ENCODE measurements at regions not wholly inside any gene's neighbourhood (a gene's known extent, or its start where the extent isn't known, plus 50 kb on each side); places are given as distances from the start of the nearest gene placed in this dataset.

DNA sequence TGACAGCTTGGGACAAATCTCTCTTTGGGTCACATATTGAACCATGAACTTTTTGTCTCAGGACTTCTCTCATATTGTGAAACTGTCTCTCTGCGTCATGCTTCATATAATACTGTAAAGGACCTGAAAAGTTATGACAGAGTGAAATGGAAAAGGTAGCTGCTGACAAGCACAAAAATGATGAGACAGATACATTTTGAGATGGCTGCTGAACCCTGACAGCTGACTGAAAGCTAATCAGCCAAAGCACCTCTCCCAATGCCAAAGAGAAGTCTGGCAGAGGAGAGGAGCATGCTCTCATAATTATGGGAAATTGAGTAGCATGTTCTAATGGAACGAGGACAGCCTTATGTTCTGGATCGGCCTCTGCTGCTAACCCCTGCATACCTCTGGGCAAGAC is 873.4 kb upstream of the ADGRL3 start:
- no peak for TF ChIP-seq CTCF (IDR thresholded peaks at IDR 0.05; ENCODE audit: borderline replicate concordance)
- H3K4me3 ChIP-seq = no peak overlapping the region
- no peak overlapping the region for H3K27ac ChIP-seq (replicated peaks)
- H3K36me3 ChIP-seq = no peaks in the 10 kb centered on the region
- no peaks in the 10 kb centered on the region for H3K4me1 ChIP-seq
- H3K9me3 ChIP-seq (replicated peaks) = peaks cover 1% of the 10 kb centered on the region
- H3K27me3 ChIP-seq (ENCODE audit: low read depth) = no peaks in the 10 kb centered on the region
- intact Hi-C loops (cut with micrococcal nuclease) = no loop called here
- DNase-seq = no peak

GRCh38 chr4:60327651-60328050 is 872.5 kb upstream of the ADGRL3 start:
- no peak overlapping the region for H3K27ac ChIP-seq (replicated peaks)
- no peaks in the 10 kb centered on the region for H3K4me1 ChIP-seq
- H3K9me3 ChIP-seq (replicated peaks) = no peaks in the 10 kb centered on the region
- no peak overlapping the region for H3K4me3 ChIP-seq
- no peaks in the 10 kb centered on the region for H3K27me3 ChIP-seq (ENCODE audit: low read depth)
- no peak for TF ChIP-seq CTCF (IDR thresholded peaks at IDR 0.05; ENCODE audit: borderline replicate concordance)
- intact Hi-C loops (cut with micrococcal nuclease) = no loop called here
- no peaks in the 10 kb centered on the region for H3K36me3 ChIP-seq
- DNase-seq = no peak

DNA sequence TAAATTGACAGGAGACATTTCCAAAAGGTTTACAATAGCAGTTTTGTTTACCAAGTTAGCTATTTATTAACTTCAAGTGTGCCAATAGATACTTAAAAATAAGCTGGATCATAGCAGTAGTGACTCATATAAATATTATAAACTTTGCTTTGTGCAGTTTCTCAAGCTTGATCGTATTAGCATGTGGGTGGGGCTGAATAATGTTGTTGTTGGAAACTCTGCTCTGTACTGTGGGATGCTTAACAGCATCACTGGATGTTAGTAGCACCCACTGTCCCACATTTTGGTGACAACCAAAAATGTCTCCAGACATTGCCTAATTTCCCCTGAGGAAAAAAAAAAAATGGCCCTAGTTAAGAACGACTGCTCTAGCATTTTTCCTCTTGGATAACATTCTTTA is 855.2 kb upstream of the ADGRL3 start:
- Histone ChIP-seq H3K27me3 (ENCODE audit: low read depth) (no peaks in the 10 kb centered on the region), H3K27ac (replicated peaks) (no peak overlapping the region), H3K4me3 (no peak overlapping the region), H3K36me3 (no peaks in the 10 kb centered on the region), H3K9me3 (replicated peaks) (no peaks in the 10 kb centered on the region), H3K4me1 (no peaks in the 10 kb centered on the region)
- intact Hi-C loops (cut with micrococcal nuclease) = no loop called here
- DNase-seq = no peak
- no peak for TF ChIP-seq CTCF (IDR thresholded peaks at IDR 0.05; ENCODE audit: borderline replicate concordance)

DNA sequence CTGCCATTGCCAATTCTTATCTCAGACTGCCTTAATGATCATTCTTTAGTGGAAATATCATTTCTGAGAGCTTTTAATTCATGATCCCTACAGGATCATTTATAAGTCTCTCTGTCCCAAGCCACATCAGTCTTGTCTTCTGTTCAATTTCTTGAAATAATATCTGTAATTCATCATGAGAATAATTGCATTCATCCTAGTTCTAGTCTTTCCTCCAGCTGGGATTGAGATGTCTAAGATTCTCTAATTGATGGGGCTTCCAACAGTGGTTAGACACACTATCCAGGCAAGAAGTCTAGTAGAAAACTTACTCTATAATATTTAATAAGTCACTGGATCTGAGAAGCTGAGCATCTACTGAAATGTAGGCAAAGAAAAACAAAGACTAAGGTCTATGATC is 854.7 kb upstream of the ADGRL3 start:
- Histone ChIP-seq H3K27me3 (ENCODE audit: low read depth) (no peaks in the 10 kb centered on the region), H3K36me3 (no peaks in the 10 kb centered on the region), H3K4me3 (no peak overlapping the region), H3K9me3 (replicated peaks) (no peaks in the 10 kb centered on the region), H3K27ac (replicated peaks) (no peak overlapping the region), H3K4me1 (no peaks in the 10 kb centered on the region)
- intact Hi-C loops (cut with micrococcal nuclease) = no loop called here
- TF ChIP-seq CTCF (IDR thresholded peaks at IDR 0.05; ENCODE audit: borderline replicate concordance) = no peak
- no peak for DNase-seq

DNA sequence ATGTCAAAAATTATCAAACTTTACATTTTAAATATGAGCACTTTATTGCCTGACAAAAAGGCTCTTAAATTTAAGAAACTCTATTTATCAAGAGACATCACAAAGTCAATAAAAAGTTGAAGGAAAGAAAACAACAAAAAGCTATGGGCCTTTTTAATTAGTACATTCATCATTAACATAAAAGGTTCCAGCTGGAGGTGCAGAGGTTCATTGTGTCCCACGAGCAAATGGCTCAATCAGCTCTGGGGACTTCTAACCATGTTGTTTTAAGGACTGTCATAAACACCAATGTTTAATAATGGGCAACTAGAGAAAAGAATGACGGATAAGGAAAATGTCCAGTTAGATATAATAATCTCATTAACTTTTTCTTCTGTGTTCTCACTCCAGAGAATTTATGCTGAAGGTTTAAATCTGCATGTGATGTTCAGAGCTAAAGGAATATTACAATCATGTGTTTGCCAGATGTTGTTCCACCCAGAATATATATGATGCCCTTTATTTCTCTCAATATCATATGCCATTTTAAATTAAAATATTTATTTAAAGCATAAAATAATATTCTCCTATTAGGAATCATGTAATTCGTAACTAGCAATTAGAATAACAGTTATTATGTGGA is 840.3 kb upstream of the ADGRL3 start:
- H3K9me3 ChIP-seq (replicated peaks) = peaks cover 23% of the 10 kb centered on the region
- DNase-seq = no peak
- H3K4me1 ChIP-seq = no peaks in the 10 kb centered on the region
- H3K27ac ChIP-seq (replicated peaks) = no peak overlapping the region
- intact Hi-C loops (cut with micrococcal nuclease) = no loop called here
- no peak overlapping the region for H3K4me3 ChIP-seq
- no peaks in the 10 kb centered on the region for H3K27me3 ChIP-seq (ENCODE audit: low read depth)
- H3K36me3 ChIP-seq = no peaks in the 10 kb centered on the region
- no peak for TF ChIP-seq CTCF (IDR thresholded peaks at IDR 0.05; ENCODE audit: borderline replicate concordance)

All from left ventricle myocardium inferior (tissue), 1 donor.